NCI-H2107 treated with DMSO at 0.1 percent for 48 hours (cell line): ENCODE measurements at regions not wholly inside any gene's neighbourhood (a gene's known extent, or its start where the extent isn't known, plus 50 kb on each side); places are given as distances from the start of the nearest gene placed in this dataset.

Source experiments
- DNase-seq: peaks from one replicate; lab custom pipeline; 2025; ENCODE audit not compliant: unreplicated experiment; lab: John Stamatoyannopoulos, UW

DNA sequence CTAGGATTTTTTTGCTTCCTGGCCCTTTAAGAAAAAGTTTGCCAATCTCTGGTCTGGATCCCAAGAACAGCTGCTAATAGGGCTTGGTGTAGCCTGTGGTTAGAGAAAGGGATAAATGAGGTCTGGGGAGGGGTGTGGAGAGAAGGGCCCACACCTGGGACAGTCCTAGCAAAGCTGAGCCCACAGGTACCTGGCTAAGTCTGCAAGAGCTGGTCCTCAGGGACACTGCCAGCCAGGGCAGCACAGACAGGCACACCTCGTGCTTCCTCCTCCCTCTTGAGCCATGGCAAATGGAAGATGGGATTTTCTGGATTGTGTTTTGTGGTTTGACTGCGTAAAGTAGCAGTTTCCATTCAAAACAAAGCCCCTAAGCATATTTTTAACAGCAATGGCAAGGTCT is 217.5 kb downstream of the SOX9 start:
- DNase-seq: no peak

DNA sequence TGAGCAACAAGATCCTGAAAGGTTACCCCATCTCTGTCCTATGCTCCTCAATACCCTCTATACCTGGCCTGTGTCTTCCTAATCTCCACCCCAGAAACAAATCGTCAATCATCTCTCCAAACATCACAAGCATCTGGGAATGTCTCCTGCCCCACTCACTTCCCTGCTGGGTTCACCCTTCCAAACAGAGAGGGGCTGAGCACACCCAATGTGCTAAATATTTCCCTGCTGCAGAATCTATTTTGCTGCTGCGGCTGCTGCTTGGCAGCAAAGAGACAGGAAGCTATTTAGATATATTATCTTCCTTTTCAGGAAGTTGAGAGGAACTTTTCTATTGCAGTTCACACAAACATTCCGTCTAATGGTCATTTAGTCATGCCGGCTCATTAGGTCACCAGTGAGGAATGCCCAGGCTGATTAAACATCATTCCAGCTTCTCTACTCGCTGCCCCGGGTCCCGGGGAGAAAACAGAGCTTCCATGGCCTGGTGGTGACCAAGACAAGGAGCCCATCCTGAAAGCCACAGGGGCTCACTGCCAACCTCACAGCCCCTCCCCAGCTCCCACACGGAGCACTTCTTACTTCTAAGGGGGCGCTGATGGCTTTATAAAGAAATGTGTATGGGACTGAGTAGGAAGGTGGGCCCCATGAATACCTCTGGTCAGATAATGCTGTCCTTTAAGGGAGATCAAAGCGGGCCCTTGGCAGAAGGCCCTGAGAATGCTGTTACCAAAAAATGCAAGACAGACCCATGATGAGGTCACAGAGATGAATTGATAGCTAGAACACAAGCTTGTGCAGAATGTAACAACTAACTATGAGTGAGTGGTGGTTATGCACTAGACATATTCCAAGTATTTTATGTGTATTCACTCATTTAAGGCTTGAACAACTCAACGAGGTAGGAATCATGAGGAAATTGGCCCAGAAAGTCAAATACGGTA is 218.3 kb downstream of the SOX9 start:
- DNase-seq: no peak

DNA sequence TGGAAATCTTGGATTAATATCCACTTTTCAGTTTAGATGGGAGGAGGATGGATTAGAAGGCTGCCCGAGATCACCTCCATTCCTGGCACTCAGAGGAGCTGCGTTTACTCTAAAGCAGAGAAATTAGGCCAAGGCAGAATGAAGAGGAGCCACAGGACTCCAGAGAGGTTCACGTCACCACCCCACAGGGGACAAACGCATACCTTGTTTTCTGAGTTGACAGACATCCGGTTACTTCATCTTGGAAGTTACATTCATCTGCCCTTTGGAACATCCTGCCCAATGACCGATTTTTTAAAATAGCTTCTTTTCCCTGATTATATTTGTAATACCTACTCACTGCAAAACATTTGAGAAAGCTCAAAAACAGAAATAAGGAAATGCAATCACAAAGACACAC is 220.0 kb downstream of the SOX9 start:
- DNase-seq: no peak

DNA sequence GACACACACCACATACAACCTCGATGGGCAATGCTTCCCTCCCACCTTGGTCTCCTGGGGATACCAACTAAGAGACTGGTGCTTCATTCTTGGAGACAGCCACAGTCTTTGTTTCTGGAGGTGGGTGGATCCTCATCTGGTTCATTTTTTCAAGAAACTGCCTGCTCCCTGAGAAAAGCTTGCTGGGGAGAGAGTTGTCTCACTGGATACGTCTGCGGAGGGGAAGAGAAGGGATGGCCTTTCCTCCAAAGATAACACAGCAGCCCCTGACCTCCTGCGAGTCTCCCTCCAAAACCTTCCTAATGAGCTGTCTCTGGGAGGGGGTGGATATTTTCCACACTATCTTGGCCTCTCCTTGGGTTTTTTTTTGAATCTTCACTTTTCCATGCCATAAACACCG is 221.2 kb downstream of the SOX9 start:
- DNase-seq: no peak

DNA sequence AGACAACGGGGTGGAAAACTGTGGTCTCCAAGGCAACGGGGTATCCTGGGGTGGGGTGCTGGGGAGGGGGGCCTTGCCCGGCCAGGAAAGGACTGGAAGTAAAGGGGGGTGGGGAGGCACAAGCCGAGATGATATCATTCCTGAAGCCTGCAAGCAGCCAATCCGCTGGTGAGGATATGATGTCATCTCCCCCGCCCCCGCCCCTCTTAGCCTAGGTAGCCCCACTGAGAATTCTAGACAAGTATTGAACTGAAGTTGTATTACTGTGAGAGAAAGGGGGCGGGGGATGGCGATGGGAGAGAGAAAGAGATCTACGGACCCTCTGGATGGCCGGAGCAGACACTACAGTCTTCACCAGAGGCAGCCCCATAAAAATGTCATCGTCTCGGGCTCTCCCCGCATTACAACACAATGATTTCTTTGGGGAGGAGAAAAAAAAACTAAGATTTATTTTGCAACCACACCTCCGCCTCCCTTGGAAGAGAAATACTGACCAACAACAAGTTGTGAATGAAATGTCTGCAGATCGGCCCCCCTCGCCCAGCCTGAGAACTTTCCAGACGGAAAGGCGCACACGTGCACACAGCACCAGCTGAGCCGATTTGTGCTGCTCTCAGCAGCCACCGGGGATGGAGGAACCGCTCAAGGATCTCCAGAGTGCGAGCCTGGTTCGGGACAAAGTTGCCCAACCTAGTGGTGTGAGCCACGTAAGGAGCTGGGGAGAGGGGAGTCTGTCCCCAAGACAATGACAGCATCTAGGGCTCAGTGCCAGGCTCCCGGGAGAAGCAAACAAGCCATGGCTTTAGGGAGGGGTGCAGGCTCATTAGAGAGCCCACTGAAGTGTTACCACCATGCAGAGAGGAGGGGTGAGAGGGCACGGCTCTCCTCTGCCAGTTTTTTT is 222.1 kb downstream of the SOX9 start:
- no peak for DNase-seq

DNA sequence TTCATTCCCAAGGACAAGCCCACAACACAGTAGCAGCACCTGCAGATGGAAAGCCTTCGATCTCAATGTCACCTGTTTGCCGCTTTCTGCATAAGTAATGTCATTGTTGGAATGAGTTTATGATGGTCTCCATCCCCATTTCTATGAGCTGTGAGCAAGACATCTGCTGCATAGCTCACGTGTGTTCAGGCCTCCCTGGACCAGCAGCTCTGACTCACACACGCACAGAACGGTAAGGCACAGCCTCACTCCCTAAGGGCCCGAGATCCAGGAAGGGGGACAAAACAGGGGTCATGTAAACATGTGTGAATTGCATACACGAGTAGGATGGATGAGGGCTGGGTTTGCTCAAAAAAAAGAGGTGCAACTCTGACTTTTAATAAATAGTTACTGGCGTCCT is 223.1 kb downstream of the SOX9 start:
- DNase-seq: no peak

DNA sequence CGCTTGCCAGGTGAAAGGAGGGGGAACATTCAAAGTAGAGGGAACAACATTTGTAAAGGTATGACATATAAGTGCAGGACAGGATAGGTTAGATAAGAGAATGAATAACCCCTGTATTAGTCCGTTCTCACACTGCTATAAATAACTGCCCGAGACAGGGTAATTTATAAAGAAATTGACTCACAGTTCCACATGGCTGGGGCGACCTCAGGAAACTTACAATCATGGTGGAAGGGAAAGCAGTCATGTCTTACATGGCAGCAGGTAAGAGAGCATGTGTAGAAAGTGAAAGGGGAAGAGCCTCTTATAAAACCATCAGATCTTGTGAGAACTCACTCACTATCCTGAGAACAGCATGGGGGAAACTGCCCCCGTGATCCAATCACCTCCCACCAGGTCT is 223.8 kb downstream of the SOX9 start:
- no peak for DNase-seq

DNA sequence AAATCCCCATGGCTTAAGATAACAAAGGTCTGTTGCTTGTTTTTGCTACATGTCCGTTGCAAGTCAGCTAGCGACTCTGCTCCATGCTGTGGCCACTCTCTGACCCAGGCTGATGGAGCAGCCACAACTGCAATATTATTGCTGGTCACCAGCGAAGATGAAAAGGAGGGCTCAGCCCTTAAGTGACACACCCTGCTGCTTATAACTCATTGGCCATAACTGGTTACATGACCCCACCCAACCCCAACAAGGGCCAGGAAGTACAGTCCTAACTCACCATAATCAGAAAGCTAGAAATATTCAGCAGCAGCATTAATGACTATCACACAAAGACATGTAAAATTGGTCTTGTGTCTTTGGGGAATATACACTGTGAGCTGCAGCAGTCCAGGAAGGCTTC is 224.3 kb downstream of the SOX9 start:
- DNase-seq: no peak

DNA sequence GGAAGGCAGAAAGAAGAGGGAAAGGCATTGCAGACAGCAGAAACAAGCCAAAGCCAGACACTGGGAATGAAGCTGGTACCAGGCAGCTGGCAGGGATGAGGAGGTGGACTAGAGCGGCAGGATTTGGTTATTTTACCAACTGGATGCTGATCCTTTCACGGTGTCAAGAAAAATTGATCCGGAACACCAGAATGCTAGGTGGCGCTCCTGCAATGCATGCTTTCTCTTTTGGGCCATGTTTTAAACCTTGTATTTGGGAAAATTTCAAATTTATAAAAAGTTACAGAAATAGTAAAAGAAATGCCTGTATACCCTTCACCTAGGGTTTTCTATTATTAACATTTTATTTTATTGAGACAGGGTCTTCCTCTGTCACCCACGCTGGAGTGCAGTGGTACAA is 224.7 kb downstream of the SOX9 start:
- DNase-seq: no peak

DNA sequence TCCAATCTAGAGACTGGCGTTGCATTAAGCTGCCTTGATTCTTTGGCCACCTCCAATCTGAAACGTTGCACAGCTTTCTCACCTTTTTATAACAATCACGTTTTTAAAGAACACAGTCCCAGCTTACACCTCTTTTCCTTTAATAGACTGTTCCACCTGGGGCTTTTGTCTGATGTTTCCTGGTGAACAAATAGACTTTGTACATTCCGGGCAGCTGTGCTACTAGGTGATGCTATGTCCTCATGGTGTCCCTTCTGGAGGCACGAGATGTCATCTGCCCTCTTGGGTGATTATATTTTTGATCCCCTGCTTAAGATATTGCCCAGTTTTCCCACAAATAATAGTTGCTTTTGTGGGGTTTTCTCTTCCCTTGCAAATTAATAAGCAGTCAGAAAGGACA is 225.5 kb downstream of the SOX9 start:
- no peak for DNase-seq

DNA sequence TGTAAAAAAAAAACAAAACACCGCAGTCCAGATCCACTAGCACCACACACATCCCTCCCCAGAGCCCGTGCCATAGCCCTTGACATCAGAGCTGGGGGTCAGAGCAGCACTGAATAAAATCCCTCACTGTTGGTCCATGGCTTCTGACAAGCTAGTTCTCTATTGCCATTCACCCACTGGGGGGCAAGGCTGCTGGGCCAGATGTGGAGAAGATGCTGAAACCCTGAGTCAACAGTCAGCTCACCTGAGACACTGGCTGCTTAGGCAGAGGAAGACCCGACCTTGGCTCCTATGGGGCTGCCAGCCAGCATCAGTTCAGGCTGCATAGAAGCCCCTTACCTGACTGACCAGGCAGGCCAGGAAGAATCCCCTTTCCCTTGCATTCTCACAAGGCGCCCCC is 228.2 kb downstream of the SOX9 start:
- no peak for DNase-seq

DNA sequence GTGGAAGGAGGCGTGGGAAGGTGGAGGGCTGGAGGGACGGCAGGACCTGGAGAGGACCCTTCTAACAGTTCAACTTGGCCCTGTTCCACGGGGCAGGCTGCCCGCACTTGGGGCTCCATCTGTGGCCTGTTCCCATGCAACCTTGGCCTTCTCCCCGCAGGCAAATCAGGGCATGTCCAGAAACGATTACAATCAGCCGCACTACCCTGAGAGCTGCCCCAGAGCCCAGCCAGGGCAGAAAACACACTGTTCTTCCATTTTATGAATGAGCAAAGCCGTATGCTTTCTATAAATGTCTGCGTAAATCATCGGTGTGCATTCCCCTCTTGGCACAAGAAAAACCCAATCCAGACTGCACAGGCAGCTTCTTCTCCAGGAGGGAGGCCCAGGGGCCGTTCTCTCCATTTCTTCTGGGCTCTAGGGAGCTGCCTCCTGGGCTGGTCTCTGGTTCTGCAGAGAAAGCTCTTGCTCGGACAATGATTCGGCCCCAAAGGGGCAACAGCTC is 228.7 kb downstream of the SOX9 start:
- no peak for DNase-seq

DNA sequence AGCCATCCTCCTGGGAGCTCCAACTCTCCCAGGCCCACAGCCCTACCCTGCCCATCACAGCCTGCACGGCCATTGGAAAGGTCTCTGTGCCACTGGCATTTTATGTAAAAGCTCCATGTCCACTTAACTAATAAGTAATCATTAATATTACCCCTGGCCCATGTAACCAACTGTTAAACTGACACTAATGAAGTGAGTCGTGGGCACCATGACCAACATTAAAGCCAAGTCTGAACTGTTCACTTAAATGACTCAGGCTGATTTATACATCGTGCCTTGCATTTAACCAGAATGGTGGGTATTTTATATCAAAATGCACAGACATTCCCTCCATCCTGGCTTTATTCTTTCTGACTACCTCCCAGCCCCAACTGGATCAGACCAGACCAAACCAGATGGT is 229.3 kb downstream of the SOX9 start:
- DNase-seq: no peak

DNA sequence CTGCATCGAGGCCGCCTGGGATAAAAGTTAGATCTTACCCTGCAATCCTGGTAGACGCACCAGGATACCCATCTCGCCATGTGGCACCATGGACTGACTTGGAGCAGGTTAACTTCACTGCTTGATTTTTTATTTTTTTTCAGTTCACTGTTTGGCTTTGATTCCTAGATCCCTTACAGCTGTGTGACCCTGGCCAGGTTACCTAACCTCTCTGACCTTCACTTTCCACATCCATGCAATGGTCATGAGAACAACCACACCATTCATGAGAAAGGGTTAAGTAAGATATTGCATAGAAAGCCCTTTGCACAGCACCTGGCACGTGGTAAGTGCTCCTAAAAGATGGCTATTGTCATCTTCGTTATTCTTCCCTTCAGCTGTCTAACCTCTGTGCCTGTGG is 230.5 kb downstream of the SOX9 start:
- DNase-seq: no peak

DNA sequence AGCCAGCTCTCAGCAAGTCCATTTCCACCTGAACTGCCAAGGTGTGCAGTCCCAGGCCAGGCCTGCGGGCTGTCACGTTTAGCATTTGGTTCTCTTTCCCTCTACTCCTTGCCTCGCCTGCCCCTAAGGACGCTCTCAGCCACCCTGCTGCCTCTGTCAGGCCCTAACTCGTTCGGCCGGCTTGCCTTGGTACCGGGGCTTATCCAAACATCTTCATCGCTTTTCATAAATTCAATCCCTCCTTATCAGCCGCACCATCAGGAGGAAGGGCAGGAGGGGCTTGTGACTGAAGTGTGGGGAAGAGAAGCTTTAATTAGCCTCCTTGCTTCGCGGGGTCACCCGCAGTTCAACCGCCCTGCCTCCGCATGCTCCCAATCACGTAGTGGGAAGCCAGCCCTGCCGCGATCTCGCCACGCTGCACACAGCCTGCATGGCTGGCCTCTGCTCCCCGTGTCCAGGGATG is 231.1 kb downstream of the SOX9 start:
- no peak for DNase-seq

DNA sequence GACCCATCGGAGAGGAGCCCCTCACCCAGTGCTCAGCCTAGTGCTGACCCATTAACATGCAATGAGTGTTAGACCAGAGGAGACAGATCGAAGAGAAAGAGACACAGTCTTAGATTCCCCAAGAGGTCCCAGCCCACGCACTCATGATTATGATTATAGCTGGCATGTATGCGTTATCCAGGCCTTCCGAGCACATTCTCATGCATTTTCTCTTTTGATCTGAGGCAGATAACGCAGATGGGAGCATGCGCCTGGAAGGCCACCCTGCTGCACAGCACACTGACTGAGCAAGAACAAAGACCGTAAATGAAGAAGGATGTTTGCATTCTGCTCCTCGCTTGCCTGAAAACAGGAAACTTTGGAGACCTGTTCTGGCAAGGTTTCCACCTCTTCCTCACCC is 232.7 kb downstream of the SOX9 start:
- no peak for DNase-seq

DNA sequence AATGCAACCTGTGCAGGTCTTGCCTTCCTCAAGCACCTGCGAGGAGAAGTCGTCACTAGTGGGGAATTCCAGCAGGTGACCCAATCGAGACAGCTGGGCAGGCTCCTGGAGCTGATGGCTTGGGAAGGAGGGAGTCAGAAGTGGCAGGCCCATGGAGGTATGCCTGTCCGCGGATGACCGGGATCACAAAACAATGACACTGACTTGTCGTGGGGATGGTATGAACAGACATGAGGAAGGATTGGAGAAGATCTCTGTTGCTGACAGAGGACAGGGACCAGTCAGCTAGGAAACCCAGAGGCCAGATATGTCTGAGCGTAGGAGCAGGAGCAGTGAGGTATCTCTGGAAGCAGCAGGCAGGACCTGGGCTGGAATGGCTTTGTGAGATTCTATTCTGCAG is 233.3 kb downstream of the SOX9 start:
- DNase-seq: no peak

DNA sequence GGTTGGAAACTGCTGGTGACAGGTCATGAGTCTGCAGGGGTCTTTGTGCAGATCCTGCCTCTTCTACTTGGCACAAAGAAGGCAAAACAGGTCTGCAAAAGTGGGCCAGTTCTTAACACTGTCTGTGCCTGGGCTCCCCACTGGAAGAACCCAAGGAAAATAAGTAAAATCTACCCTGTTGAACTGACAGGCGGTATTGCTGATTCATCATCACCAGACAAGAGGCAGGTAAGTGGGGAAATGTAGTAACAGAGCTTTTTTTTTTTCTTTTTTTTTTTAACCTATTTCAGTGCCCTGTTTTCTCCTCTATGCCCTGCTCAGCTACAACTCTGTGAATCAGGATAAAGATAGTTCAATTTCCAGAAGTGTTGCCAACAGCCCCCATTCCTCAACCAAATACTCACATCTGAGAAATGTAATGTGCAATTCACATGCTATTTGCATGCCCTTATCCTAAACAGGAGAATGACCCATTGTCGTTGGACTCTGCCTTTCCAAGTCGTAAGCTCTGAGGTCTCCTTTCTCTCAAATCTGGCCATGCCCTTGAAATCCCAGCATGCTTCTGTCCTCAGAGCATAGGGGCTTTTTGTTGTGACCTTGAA is 237.0 kb downstream of the SOX9 start:
- DNase-seq: no peak

DNA sequence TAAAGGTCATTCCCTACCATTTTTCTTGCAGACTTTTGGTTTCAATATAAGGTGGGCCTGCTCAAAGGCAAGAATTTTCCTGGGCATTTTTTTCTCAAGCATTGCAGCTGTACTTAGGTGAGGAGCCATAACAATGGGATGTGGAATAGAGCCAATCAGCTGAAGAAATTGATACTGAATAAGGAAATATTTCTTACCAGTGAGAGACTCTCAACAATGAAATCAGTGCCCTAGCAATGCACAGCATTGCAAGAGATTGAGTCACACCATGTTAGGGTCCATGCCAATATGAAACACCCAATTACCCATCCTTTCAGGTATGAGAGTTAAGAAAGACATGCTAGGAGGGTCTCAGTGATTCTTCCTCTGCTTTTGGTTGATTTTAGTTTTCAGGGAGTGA is 237.6 kb downstream of the SOX9 start:
- DNase-seq: no peak

DNA sequence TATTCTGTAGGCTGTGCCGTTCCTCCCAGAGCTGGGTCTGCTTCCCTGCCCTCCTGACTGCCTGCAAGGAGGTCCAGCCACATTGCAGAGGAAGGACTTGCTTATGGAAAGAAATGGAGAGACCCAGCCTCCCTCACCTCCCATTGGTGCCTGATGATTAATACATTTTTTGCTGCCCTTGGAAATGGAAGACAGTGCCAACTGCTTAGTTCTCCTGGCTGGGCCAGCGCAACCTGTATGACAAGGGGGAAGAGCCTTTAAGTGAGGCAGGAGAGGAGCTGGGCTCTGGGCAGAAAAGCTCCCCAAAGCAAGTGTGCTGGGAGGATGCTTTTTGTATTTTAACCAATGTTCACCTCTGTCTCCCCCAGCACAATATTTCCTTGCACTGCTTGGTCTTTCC is 238.5 kb downstream of the SOX9 start:
- DNase-seq: no peak

DNA sequence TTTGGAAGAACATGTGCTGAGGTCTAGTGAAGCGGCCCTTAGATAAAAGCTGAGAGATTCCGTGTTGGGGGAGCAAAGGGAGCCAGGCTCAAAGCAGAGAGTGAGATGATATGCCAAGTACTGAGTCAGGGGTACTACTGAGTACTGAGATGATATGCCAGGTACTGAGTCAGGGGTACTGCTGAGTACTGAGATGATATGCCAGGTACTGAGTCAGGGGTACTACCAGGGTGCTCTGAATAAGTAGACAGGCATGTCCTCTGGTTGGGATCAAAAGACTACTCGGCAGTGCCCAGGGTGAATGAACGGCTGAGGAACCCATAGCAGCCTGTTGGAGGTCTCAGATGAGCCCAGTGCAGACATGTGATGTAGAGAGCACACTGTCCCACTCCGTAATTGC is 239.0 kb downstream of the SOX9 start:
- DNase-seq: no peak
